UCSD-AML1 (cell line): ENCODE measurements at regions not wholly inside any gene's neighbourhood (a gene's known extent, or its start where the extent isn't known, plus 50 kb on each side); places are given as distances from the start of the nearest gene placed in this dataset.

Source experiments
- DNase-seq: peaks from one replicate; lab custom pipeline; 2025; ENCODE audit not compliant: unreplicated experiment; lab: John Stamatoyannopoulos, UW

DNA sequence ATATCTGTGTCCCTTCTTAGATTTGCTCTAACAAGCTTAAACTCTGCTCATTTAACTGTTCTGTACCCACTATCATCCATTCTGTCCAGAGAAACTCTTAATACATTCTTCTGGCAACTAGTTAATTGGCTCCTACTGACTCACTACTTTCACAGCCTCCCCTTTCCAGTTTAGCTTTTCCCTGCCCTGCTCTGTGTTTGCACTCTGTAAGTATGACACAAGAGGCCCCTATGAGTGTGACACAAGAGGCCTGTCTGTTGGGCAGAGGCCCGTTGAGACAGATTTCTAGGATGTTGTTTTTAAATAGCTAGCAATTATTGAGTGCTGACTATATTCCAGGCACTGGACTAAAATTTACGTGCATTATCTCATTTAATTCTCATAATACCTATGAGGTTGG lies 246.0 kb upstream of the DAAM1 start:
- DNase-seq: no peak

- no peak for DNase-seq
These were observed 244.0 kb upstream of the DAAM1 start for GRCh38 chr14:58944343-58944967.

GRCh38 chr14:58944968-58945356 lies 243.5 kb upstream of the DAAM1 start:
- no peak for DNase-seq

- DNase-seq: no peak
These were observed 242.0 kb upstream of the DAAM1 start for GRCh38 chr14:58946431-58946830.

GRCh38 chr14:58947156-58947555 lies 241.3 kb upstream of the DAAM1 start:
- no peak for DNase-seq

DNA sequence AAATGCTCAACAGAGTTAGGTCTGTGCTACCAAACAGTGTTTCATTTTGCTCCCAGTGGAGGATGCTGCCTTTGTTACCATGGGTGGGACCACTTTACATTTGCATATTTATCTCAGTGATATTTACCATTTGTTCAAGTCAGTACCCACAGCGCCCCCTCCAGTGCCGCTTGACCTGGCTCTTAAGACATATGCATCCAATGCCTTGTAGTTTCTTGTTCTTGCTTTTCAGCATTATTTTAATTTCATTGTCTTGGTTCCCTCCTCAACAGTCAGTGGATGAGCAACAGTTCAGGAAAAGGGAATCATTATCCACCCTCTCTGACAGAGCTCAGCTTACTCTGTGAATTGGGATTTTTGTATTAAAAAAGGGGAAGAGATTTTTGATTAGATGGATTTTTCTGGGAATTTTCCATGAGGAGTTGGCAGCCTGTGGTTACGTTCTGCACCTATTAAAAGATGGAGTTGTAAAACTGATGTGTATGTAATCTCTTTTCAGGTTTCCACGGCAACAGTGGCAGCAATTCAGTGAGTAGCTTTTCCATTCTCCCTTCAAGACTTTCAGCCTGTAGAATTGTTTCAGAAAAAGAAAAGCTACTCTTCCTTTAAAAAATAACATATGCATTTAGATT lies 240.5 kb upstream of the DAAM1 start:
- DNase-seq: no peak

- DNase-seq: no peak
These were observed 237.9 kb upstream of the DAAM1 start for GRCh38 chr14:58950555-58950954.

DNA sequence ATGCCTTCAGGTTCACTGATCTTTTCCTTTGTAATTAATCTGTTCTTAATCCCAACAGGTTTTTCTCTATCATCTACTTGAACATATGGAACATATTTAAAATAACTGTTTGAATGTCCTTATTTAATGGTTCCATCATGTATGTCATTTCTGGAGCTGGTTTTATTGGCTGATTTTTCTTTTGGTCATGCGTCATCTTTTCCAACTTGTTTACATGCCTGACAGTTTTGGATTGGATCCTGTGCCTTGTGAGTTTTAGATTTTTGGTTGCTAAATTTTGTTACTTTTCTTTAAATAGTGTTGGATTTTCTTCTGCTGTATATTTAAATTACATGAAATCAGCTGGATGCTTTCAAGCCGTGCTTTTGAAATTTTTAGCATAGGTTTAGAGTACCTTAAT lies 237.3 kb upstream of the DAAM1 start:
- DNase-seq: no peak

GRCh38 chr14:58954052-58954451 lies 234.4 kb upstream of the DAAM1 start:
- DNase-seq: no peak

- DNase-seq: no peak
These were observed 233.3 kb upstream of the DAAM1 start for GRCh38 chr14:58954901-58955861.

DNA sequence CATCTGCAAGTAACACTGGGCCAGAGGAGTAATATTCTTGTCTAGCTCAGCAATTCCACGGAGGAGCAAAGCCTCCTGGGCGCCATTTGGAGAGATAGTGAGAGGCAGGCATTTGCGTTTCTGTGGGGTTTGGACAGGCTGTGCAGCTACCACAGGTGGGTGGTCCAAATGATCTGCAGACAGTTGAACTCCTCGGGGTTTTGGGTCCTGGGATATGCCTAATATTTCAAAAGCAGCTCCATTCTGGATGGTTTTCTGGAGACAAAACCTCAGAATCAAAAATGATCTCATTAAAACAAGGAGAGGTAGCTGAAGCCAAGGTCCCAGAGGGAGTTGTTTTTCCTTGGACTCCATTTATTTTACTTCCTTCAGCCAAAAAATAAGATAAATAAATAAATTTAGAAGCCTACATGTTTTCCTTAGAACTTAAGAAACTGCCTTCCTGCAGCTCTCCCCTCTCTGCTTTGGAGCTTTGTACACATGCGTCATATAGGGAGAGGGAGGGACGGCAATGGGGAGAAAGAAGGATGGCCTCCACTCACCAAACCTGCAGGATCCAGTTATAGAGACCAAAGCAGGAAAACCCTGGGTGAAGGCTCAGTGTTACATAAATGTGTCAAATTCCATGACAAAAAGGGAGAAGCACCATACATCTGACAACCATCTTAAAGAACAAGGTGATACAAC lies 227.3 kb upstream of the DAAM1 start:
- no peak for DNase-seq

GRCh38 chr14:58963873-58964597 lies 224.4 kb upstream of the DAAM1 start:
- DNase-seq: no peak

DNA sequence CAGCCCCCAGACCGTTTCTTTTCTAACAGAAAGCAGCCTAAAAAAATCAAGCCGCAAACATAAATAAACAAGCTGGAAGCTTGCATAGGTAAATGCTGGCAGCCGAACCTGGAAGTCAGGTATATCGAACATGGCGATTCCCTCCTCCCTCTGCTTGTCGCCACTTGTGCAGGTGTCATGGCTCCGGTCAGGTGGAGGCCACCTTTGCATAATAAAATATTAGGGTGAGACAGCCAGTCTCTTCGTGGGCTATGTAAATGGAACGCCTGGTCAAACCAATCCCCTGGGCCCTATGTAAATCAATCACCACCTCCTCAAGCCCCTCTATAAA lies 223.9 kb upstream of the DAAM1 start:
- no peak for DNase-seq

DNA sequence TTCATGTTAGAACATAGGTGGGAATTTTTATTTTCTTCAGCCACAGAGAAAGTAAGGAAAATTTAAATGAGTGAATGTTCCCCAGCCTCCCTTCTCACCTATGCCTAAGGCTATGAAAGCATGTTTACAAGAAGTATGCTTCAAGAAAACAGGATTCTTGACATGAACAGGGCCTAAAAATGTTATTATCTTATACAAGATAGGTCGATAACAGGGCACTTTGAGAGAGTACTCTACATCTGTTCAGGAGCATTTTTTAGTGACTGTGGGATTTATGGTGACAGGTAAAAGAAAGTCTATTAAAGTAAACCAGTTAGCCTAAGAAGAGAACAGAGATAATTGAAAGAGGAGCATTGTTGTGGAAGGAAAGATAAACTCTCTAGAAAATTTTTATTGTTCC lies 222.9 kb upstream of the DAAM1 start:
- DNase-seq: no peak

- DNase-seq: no peak
These were observed 221.5 kb upstream of the DAAM1 start for GRCh38 chr14:58966997-58967396.

DNA sequence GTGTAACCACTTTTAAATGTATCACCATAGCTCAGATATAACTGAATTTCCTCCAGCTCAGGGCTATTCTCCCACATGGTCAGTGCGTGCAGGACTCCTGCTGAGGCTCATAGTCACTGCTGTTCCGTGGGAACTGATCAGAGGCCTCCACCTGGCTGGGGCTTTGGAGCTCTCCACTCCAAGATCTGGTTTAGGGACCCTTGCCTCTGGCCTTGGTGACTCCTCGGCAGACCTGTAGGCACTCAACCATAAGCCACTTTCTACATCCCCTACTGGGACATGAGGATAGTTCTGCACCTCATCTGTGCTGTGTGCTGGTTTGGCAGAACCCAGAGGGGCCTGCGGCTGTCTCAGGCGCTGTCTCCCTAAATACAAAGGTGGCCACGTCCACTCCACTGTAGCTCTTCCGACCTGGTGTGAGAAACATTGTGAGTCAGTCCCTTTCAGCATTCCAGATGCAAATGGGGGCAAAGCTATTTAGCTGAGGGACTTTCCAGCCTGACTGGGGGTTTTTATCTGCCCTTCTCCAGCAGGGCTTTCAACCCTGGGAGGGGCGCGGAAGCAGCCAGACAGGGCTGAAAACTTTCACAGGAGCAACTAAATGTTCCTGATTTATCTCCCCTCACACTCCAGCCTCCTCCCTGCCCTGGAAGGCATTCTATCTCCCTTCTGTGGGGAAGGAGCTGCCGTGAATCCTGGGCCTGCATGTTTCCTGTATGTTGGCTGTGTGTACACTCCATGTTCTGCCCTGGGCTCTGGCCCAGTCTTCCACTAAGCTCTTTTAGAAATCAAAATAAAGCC lies 218.3 kb upstream of the DAAM1 start:
- DNase-seq: no peak

DNA sequence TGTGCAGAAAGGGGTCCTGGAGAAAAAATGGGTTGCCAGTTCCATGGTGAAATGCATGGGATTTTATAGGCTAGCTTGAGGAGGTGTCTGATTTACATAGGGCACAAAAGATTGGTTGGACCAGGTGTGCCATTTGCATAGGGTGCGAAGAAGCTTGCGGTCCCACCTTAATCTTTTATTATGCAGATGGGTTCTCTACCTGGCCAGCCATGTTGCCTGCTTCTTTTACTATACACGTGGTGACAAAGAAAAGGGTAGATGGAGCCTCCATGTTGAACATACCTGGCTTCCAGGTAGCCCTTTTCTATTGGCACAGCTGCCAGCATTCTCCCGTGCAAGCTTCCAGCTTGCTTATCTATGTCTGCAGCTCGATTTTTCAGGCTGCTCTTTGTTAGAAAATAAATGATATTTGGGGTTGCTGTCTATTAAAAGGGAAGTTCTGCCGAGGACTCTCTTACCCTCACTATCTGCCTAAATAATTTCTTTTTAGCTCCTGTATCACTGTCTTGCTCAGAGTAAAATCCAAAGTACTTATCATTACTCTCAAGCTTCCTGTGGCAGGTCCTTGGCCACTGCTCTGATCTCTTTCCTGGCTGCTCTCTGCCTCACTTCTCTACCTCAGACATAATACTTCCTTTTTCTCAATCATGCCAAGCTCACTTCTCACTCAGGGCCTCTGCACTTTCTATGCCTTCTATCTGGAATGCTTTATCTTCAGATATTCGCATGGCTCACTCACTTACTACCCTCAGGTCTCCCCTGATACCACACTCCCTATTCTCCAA lies 216.0 kb upstream of the DAAM1 start:
- peak; percentile 12 for DNase-seq

DNA sequence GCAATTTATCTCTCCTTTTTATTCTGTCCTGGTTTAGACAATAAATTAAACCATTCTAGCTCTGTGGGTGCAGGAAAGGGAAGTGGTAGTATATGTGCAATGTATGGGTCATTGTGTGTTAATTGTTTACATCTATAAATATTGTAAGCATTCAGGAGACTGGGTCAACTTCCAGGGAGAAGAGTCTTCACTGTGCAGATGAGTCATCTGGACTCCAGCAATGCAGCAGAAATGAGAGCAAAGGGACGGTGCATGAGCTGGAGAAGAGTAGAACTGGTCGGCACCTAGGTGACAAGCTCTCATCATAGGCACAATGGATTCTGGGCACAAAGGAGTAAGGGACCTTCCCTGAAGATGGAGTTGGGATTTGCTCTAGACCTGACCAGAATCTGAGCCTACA lies 211.1 kb upstream of the DAAM1 start:
- no peak for DNase-seq

DNA sequence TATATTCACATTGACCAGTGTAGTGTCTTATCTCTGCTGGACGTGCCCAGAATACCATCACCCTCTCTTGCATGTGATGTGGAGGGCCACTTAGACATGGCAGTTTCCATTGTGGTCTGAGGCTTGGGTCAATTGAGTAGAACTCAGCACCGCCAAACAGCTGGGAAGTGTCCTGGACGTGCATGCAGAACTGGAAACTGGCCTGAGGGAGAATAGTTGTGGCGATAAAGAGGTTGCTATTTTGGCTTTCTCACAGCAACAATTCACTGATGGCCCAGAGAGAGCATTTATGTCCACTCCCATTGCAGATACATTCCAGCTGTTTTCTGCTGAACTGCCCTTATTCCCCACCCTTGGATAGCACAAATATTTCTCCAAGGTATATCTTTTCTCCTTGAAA lies 210.1 kb upstream of the DAAM1 start:
- DNase-seq: no peak
